Fibroblast of peridontal ligament (primary cell): ENCODE measurements at regions not wholly inside any gene's neighbourhood (a gene's known extent, or its start where the extent isn't known, plus 50 kb on each side); places are given as distances from the start of the nearest gene placed in this dataset.

Source experiments
- DNase-seq: peaks from one replicate; pipeline ENCODE4 v3.0.0-alpha.2; 2010; ENCODE audit errors: extremely low read depth

- DNase-seq = no peak
Observed at GRCh38 chr16:86041215-86041614, 142.3 kb downstream of the IRF8 start.

GRCh38 chr16:86041807-86042206 is 142.8 kb downstream of the IRF8 start:
- DNase-seq = no peak

GRCh38 chr16:86042393-86042792 is 143.4 kb downstream of the IRF8 start:
- DNase-seq = no peak

- no peak for DNase-seq
Observed at GRCh38 chr16:86042996-86043725, 144.2 kb downstream of the IRF8 start.

GRCh38 chr16:86044241-86044671 is 145.3 kb downstream of the IRF8 start:
- DNase-seq = peak; percentile 38

GRCh38 chr16:86044881-86045590 is 146.1 kb downstream of the IRF8 start:
- no peak for DNase-seq

- DNase-seq = no peak
Observed at GRCh38 chr16:86045591-86045971, 146.6 kb downstream of the IRF8 start.

GRCh38 chr16:86046026-86046425 is 147.1 kb downstream of the IRF8 start:
- no peak for DNase-seq

- DNase-seq = no peak
Observed at GRCh38 chr16:86046667-86047270, 147.8 kb downstream of the IRF8 start.

- DNase-seq = no peak
Observed at GRCh38 chr16:86048221-86048620, 149.3 kb downstream of the IRF8 start.

- DNase-seq = no peak
Observed at GRCh38 chr16:86048882-86049585, 150.1 kb downstream of the IRF8 start.

GRCh38 chr16:86049641-86050040 is 150.7 kb downstream of the IRF8 start:
- no peak for DNase-seq

GRCh38 chr16:86050111-86050510 is 151.1 kb downstream of the IRF8 start:
- DNase-seq = no peak

GRCh38 chr16:86050591-86051367 is 151.8 kb downstream of the IRF8 start:
- no peak for DNase-seq

- DNase-seq = no peak
Observed at GRCh38 chr16:86051368-86052114, 152.6 kb downstream of the IRF8 start.

GRCh38 chr16:86052115-86052670 is 153.2 kb downstream of the IRF8 start:
- no peak for DNase-seq

GRCh38 chr16:86052926-86053325 is 154.0 kb downstream of the IRF8 start:
- DNase-seq = no peak

- peak; percentile 20 for DNase-seq
Observed at GRCh38 chr16:86059253-86060171, 160.6 kb downstream of the IRF8 start.
